ENCODE measurements at regions not wholly inside any gene's neighbourhood (a gene's known extent, or its start where the extent isn't known, plus 50 kb on each side); places are given as distances from the start of the nearest gene placed in this dataset.

DNA sequence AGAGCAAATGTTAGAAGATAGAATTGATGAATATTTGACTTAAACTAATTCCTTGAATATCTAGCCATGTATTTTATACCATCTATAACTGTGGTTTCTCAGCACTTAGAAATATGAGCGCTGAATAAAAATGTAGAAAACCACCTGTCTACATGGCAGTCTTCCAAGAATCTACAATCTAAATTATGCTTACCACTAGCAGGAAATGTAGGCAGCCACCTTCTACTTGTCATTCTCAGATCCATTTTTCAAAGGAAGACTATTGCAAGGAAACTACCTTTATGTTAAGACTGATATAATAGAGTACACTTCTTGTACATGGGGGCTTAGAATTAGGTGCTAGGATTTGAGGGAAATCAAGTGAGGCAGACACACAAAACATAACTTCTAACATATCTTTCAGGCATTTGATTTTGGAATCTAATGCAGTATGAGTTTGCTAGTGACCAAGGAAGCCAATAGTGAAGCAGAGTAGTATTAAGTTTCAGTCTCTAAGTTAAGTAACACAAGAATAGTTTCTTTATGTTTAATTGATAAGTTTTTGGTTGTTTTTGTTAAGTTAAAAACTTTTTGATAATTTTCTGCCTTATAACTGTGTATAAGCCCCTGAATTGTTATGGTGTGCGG is 175.9 kb upstream of the ITGA4 start:
- TF ChIP-seq CTCF (IDR thresholded peaks at IDR 0.05), result no peak

GRCh38 chr2:181285116-181285515 is 172.1 kb upstream of the ITGA4 start:
- no peak for TF ChIP-seq CTCF (IDR thresholded peaks at IDR 0.05)

GRCh38 chr2:181289698-181290097 is 167.5 kb upstream of the ITGA4 start:
- TF ChIP-seq CTCF (IDR thresholded peaks at IDR 0.05), result no peak

GRCh38 chr2:181290182-181290581 is 167.0 kb upstream of the ITGA4 start:
- TF ChIP-seq CTCF (IDR thresholded peaks at IDR 0.05), result no peak

GRCh38 chr2:181294979-181295378 is 162.2 kb upstream of the ITGA4 start:
- no peak for TF ChIP-seq CTCF (IDR thresholded peaks at IDR 0.05)

DNA sequence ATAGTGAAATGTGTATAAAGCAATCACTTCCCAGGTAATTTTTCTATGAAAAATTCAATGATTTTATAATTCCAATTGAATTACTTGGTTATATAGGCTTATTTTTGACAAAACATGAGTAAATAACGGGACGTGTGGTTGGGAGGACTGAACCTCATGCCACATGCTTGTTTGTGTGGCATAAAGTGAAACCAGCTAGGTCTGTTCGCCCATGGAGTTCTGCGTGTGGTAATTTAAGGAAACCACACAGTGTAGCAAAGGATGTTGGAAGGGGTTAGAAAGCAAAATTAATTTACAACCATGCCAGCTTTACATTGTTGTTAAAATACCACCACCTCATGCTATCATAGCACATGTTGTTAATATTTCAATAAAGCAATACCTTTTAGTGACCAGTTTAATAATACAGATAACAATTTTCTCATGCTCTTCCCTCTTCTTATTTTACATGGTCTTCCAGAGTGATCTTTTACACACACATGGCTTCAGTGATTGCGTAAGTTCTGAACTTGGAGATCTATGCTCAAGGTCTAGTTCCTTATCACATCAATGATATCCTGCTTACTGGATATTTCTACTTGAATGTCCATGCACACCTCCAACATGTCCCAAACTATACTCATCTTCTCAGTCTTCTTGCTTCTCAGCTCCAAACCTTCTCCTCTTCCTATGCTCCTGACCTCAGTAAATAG is 156.4 kb upstream of the ITGA4 start:
- TF ChIP-seq CTCF (IDR thresholded peaks at IDR 0.05), result no peak

DNA sequence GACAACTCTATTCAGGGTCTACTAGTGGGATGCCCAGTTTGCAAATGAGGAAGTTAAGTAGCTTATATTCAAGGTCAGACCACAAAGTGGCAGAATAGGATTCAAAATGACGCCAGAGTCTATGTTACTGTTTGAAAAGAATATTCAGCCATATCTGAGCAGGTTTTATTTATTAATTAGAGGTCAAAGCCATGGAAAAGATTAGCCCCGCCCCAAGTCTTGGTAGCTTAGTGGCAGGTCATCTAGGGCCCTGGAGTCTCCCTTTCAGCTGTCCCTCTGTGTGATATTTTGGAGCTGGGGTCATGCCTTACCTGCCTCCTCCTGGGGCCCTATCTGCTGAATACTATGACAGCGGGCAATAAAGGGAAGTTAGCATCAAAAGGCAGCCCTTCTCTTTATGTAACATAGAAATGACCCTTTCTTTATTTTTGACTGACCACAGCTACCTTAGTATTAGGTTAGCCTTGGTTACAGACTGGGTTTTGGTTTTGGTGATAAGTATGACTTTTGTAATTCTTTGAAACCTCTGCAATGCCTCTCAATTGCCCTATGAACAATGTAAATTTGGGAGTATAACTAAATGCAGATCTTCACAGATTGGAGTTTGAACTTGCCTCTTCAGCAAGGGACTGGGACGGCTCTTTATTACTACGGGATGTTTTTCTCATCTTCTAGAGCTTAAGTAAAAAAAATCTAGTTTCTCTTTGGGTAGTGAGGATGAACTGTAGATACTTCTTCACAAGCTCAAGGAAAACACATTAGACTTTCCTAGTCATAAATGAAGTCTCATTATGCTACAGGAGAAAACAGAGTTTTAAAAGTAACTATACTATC is 153.0 kb upstream of the ITGA4 start:
- no peak for TF ChIP-seq CTCF (IDR thresholded peaks at IDR 0.05)

Data from LNCAP (cell line).